Tibial artery (tissue), 4 donors: ENCODE measurements at regions not wholly inside any gene's neighbourhood (a gene's known extent, or its start where the extent isn't known, plus 50 kb on each side); places are given as distances from the start of the nearest gene placed in this dataset.

Experiments used
- DNase-seq, 2 donors: peaks; one replicate each; pipeline ENCODE4 v3.0.0-alpha.2; 2019
- H3K27ac ChIP-seq, 2 donors: fragments of 200-600 bp; sonication (generic) in 1 of 2; 1 replicate in 1 of 2; 2 replicates in 1 of 2; pipeline ENCODE4 v1.5.1; 2018 to 2019; ENCODE audit warnings: mild to moderate bottlenecking in 1 of 2
- H3K27me3 ChIP-seq, 2 donors: fragments of 200-600 bp; sonication (generic) in 1 of 2; one replicate each; pipeline versions ENCODE4 v1.5.1 to v1.6.0; 2016 to 2019
- H3K36me3 ChIP-seq, 3 donors: fragments of 200-600 bp; sonication (generic) in 2 of 3; one replicate each; pipeline ENCODE4 v1.5.1; 2016 to 2019; ENCODE audit warnings: mild to moderate bottlenecking in 2 of 3
- H3K4me1 ChIP-seq, 4 donors: fragments of 200-600 bp; sonication (generic) in 2 of 4; 1 replicate in 3 of 4; 2 replicates in 1 of 4; pipeline ENCODE4 v1.5.1; 2016 to 2019
- H3K4me3 ChIP-seq, 2 donors: fragments of 200-600 bp; sonication (generic) in 1 of 2; 1 replicate in 1 of 2; 2 replicates in 1 of 2; pipeline ENCODE4 v1.5.1; 2018 to 2019; ENCODE audit warnings: mild to moderate bottlenecking in 2 of 2
- H3K9me3 ChIP-seq, 3 donors: fragments of 200-600 bp; sonication (generic) in 1 of 3; one replicate each; pipeline ENCODE4 v1.5.1; 2016 to 2019
- CTCF ChIP-seq, 2 experiments: fragments of 200-600 bp in 1 of 2; fragments of 450-650 bp in 1 of 2; IDR thresholded peaks; one replicate each; pipeline ENCODE4 v1.5.1; 2017 to 2019; ENCODE audit warnings: antibody characterized with exemption in 2 of 2, mild to moderate bottlenecking in 1 of 2, moderate library complexity in 1 of 2
- intact Hi-C: fragments of 100-400 bp; cut with DNase I; formaldehyde crosslinking; loops from one replicate; pipeline ENCODE4 v1.15.0; 2023; ENCODE audit warnings: low total_unique reads

DNA sequence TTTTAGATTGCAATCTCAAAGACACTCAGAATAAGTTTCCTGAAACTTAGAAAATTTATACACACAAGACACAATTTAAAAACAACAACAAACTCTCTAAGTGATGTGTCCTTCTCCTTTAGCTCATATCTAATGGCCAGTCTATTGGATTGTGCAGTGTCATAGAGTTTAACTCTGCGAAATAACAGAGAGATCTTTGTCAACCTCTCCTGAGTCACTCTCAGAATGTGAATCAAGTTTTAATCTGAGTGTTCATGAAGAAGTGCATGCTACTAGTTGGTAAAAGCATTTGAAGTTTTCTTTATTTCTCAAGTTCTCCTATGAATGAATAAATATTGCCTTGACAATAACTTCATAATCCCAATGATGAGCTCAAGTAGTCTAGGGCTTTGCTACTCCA is 284.5 kb upstream of the DNAJC19 start:
- no peak for TF ChIP-seq CTCF (IDR thresholded peaks at IDR 0.05)
- intact Hi-C loops = no loop called here
- Histone ChIP-seq H3K4me3 (no peak overlapping the region), H3K9me3 (no peaks in the 10 kb centered on the region), H3K36me3 (no peaks in the 10 kb centered on the region), H3K27me3 (no peaks in the 10 kb centered on the region), H3K4me1 (no peaks in the 10 kb centered on the region), H3K27ac (no peak overlapping the region)
- DNase-seq = no peak

- no peak for DNase-seq
- no peaks in the 10 kb centered on the region for H3K36me3 ChIP-seq
- H3K27me3 ChIP-seq = no peaks in the 10 kb centered on the region
- no peak overlapping the region for H3K27ac ChIP-seq
- no peaks in the 10 kb centered on the region for H3K4me1 ChIP-seq
- no peaks in the 10 kb centered on the region for H3K9me3 ChIP-seq
- TF ChIP-seq CTCF (IDR thresholded peaks at IDR 0.05) = no peak
- H3K4me3 ChIP-seq = no peak overlapping the region
- intact Hi-C loops = no loop called here
Measured at GRCh38 chr3:181267312-181267711, 277.8 kb upstream of the DNAJC19 start.

DNA sequence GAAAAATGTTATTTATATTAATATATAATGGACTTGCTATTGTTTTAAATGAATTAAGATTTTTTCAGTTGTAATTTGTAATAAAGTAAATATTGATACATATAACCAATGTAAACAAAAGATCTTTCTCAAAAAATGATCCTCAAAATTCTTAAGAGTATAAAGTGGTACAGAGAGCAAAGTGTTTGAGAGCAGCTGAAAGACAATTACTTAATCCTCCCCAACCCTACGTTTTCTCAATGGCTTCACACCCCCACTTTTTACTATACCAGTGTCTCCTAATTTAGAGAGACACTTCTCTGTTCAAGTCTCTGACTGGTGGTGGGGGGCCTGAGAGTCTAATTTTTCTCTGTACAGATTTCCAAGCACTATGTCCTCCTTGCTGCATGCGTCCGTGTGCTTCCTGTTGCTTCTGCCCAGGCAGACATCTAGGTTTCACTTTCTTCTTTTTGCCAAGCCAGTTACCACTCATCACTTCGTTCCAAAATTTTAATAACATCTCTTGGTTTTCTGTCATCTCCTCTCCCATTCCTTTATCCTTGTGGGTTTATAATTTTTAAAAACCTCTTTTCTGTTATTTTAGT is 276.3 kb upstream of the DNAJC19 start:
- no peaks in the 10 kb centered on the region for H3K27me3 ChIP-seq
- H3K27ac ChIP-seq = no peak overlapping the region
- no peak for TF ChIP-seq CTCF (IDR thresholded peaks at IDR 0.05)
- H3K9me3 ChIP-seq = no peaks in the 10 kb centered on the region
- H3K36me3 ChIP-seq = no peaks in the 10 kb centered on the region
- no peak for DNase-seq
- intact Hi-C loops = no loop called here
- no peak overlapping the region for H3K4me3 ChIP-seq
- H3K4me1 ChIP-seq = no peaks in the 10 kb centered on the region

- H3K36me3 ChIP-seq = no peaks in the 10 kb centered on the region
- intact Hi-C loops = no loop called here
- H3K4me3 ChIP-seq = no peak overlapping the region
- no peak overlapping the region for H3K27ac ChIP-seq
- no peaks in the 10 kb centered on the region for H3K4me1 ChIP-seq
- no peaks in the 10 kb centered on the region for H3K27me3 ChIP-seq
- TF ChIP-seq CTCF (IDR thresholded peaks at IDR 0.05) = no peak
- DNase-seq = no peak
- no peaks in the 10 kb centered on the region for H3K9me3 ChIP-seq
Measured at GRCh38 chr3:181264486-181264885, 274.9 kb upstream of the DNAJC19 start.

- H3K27ac ChIP-seq = no peak overlapping the region
- intact Hi-C loops = no loop called here
- DNase-seq = no peak
Measured at GRCh38 chr3:181253796-181254195, 264.3 kb upstream of the DNAJC19 start.

More at GRCh38 chr3:181253796-181254195, 264.3 kb upstream of the DNAJC19 start:
- TF ChIP-seq CTCF (IDR thresholded peaks at IDR 0.05) = no peak
- H3K27me3 ChIP-seq = no peaks in the 10 kb centered on the region
- no peaks in the 10 kb centered on the region for H3K4me1 ChIP-seq
- H3K36me3 ChIP-seq = no peaks in the 10 kb centered on the region
- H3K9me3 ChIP-seq = no peaks in the 10 kb centered on the region
- no peak overlapping the region for H3K4me3 ChIP-seq
